HG02763 (cell line): ENCODE measurements at regions not wholly inside any gene's neighbourhood (a gene's known extent, or its start where the extent isn't known, plus 50 kb on each side); places are given as distances from the start of the nearest gene placed in this dataset.
"Not testable (repeated sequence)": the region's sequence is repeated elsewhere in the genome, so short reads cannot be mapped to it uniquely, and the experiment has no call there.

ENCODE experiments used
- ATAC-seq: cut with Tn5 transposase; IDR thresholded peaks from one replicate; pipeline ENCODE4 v1.9.1; 2021; ENCODE audit warnings: mild to moderate bottlenecking, moderate library complexity; ENCODE audit not compliant: unreplicated experiment

GRCh38 chr10:87416892-87417291 is 59.3 kb downstream of the NUTM2D start:
- not testable (repeated sequence) for ATAC-seq

GRCh38 chr10:87422641-87423040 is 65.1 kb downstream of the NUTM2D start:
- not testable (repeated sequence) for ATAC-seq

- not testable (repeated sequence) for ATAC-seq
Measured at GRCh38 chr10:87424697-87425373, 67.3 kb downstream of the NUTM2D start.

GRCh38 chr10:87433836-87434235 is 70.9 kb upstream of the MINPP1 start:
- not testable (repeated sequence) for ATAC-seq

GRCh38 chr10:87435295-87435826 is 69.3 kb upstream of the MINPP1 start:
- ATAC-seq, result not testable (repeated sequence)

GRCh38 chr10:87436104-87436503 is 68.6 kb upstream of the MINPP1 start:
- peak; percentile 84 for ATAC-seq

GRCh38 chr10:87437450-87437849 is 67.2 kb upstream of the MINPP1 start:
- ATAC-seq, result not testable (repeated sequence)
